ENCODE measurements at regions not wholly inside any gene's neighbourhood (a gene's known extent, or its start where the extent isn't known, plus 50 kb on each side); places are given as distances from the start of the nearest gene placed in this dataset.

DNA sequence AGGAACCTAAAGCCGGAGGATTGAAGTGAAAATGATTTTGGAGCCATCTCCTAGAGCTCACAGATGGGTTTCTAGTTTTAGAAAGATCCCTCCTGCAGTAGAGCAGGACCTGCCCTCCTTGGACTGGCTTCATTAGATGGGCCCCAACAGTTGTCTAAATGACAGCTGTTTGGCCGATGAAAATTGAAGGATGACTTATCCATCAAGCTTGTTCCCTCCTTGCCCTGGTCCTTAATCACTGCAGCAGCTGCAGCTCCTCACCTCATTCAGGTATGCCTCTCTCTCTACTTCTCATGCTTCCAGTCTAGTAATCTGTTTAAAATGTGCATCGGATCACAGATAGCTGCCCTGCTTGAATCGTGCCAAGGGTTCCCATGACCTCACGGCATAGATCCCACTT, 677.6 kb downstream of the BCL11A start:
- DNase-seq (ENCODE audit: insufficient read length, low spot score), result no peak
- FAIRE-seq, result no peak
- TF ChIP-seq, protein P1, sequence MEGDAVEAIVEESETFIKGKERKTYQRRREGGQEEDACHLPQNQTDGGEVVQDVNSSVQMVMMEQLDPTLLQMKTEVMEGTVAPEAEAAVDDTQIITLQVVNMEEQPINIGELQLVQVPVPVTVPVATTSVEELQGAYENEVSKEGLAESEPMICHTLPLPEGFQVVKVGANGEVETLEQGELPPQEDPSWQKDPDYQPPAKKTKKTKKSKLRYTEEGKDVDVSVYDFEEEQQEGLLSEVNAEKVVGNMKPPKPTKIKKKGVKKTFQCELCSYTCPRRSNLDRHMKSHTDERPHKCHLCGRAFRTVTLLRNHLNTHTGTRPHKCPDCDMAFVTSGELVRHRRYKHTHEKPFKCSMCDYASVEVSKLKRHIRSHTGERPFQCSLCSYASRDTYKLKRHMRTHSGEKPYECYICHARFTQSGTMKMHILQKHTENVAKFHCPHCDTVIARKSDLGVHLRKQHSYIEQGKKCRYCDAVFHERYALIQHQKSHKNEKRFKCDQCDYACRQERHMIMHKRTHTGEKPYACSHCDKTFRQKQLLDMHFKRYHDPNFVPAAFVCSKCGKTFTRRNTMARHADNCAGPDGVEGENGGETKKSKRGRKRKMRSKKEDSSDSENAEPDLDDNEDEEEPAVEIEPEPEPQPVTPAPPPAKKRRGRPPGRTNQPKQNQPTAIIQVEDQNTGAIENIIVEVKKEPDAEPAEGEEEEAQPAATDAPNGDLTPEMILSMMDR (IDR thresholded peaks at IDR 0.05; ENCODE audit: insufficient read depth, missing control alignments), result no peak

DNA sequence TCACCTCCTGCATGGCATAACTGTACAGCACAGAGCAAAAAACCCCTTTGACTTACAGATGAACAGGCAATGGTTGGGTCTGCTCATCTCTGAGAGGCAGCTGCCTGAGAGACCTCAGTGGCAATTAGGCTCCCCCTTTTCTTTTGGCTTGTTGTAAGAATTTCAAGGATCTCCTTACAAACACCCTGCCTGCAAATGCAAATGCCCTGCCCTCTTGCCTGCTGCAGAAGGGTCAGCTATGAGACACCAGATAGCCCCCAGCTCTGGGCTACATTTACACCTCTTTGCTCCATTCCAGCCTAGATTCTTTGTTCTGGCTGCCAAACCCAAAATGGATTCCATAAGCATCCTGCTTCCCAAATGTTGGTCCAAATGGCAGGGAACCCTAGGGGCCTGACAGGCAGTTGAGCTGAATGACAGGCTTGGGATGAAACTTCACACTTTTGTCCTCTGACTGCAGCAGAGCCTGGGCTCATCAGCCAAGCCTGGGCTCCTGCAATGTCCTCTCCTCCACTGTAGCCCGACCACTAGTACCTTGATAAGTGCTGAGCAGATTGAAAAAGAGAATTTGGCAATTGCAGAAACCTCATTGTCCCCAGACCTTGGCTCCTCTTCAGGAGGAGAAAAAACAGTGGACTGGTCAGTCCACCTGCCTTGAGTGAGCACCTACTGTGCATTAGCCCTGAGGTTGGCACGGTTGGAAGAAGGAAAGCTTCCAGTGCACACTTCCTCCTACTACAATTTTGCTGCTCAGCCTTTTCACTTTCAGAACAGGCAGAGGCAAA, 678.3 kb downstream of the BCL11A start:
- no peak for DNase-seq (ENCODE audit: insufficient read length, low spot score)
- FAIRE-seq, result no peak
- TF ChIP-seq, protein P1 (IDR thresholded peaks at IDR 0.05; ENCODE audit: insufficient read depth, missing control alignments), result no peak

DNA sequence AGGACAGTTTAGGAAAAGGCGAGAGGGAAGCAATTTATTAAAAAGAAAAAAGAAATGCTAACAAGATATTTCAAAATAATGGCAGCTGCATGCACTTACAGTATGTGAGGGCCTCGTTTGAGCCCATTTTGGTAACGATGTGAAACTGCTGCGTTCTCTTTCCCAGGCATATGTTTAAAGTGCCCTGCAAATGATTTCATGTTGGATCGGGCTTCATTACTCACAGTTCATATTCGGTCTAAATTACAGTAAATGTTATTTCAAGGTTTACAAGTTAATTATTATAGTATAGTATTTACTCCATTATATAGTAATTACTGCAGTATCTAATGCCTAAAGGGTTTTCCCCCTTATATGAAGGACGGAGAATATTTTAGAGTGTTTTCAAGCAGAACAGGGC, 679.1 kb downstream of the BCL11A start:
- no peak for FAIRE-seq
- no peak for DNase-seq (ENCODE audit: insufficient read length, low spot score)
- TF ChIP-seq, protein P1 (IDR thresholded peaks at IDR 0.05; ENCODE audit: insufficient read depth, missing control alignments), result no peak

DNA sequence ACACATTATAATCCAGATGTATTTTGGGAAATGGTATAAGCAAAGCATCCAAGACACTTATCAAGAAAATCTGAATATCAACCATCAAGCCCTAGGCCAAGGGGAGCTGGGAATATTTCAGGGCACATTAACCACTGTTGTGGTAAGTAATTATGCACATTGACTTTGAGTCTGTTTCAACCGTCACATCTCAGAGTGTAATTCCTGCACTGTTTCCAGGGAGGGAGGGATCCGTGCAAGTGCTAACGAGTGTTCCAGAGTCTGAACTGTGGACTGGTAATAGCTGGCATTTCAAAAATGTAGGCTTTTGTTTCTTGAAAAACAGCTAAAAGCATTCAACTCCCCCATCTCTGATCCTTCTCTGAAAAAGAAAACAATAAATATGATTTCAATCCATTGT, 681.6 kb downstream of the BCL11A start:
- FAIRE-seq (no peak), DNase-seq (ENCODE audit: insufficient read length, low spot score) (no peak)
- TF ChIP-seq, protein P1 (IDR thresholded peaks at IDR 0.05; ENCODE audit: insufficient read depth, missing control alignments), result no peak

DNA sequence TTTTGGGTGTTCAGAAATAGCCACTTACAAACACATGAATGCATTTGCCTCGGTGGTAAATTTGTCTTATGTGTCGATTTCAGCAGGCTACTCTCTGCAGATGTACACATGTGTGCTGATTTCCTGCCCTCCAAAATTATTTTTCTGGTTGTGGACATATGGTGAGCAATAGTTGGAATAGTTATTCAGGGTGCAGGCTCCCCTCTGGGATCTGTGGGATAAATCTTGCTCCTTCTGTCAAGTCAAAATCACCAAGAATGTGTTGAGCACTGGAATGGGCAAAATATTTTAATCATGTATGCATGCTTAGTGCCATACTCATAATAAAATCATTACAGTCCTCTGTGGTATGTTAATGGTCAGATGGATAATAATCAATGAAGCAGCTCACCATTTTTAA, 684.5 kb downstream of the BCL11A start:
- TF ChIP-seq, protein P1 (IDR thresholded peaks at IDR 0.05; ENCODE audit: insufficient read depth, missing control alignments), result no peak
- FAIRE-seq (no peak), DNase-seq (ENCODE audit: insufficient read length, low spot score) (no peak)

DNA sequence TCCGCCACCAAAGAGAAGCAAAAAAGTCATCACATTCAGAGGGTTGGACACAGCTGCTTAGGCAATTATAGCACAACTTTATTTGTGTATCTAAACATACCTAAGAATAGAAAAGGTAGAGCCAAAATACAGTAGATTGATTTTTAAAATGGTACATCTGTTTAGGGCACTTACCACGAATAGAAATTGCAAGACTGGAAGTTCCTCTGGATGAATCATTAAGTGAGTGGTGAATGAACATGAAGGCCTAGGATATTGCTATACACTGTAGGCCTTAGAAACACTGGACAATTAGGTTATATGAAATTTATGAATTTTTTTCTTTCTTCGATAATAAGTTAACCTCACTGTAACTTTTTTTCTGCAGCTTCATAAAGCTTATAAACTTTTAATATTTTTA, 687.0 kb downstream of the BCL11A start:
- no peak for FAIRE-seq
- DNase-seq (ENCODE audit: insufficient read length, low spot score), result no peak
- TF ChIP-seq, protein P1 (IDR thresholded peaks at IDR 0.05; ENCODE audit: insufficient read depth, missing control alignments), result no peak

DNA sequence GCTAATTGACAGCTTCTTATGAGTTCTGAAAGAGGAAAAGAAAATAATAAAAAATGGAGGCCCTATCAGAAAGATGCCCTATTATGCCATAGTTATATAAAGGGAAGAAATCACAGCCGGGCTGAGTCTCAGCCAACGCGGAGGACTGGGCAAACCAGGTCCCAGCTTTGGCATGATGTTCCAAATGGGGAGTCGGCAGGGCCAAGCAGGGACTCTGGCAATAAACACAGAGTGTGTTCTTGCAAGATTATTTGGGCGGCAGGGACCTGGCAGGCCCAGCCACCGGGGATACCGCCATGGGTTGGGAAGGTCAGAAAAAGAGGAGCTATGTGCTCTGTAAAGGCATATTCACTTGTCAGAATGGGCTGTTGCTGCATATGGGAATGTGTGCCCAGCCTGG, 694.9 kb downstream of the BCL11A start:
- FAIRE-seq (no peak), DNase-seq (ENCODE audit: insufficient read length, low spot score) (no peak)
- TF ChIP-seq, protein P1 (IDR thresholded peaks at IDR 0.05; ENCODE audit: insufficient read depth, missing control alignments), result no peak
